ENCODE measurements at regions not wholly inside any gene's neighbourhood (a gene's known extent, or its start where the extent isn't known, plus 50 kb on each side); places are given as distances from the start of the nearest gene placed in this dataset.
A peak's percentile ranks its signal among the peaks of the same experiment; 100 is the strongest.
"Not testable (repeated sequence)": the region's sequence is repeated elsewhere in the genome, so short reads cannot be mapped to it uniquely, and the experiment has no call there.

DNA sequence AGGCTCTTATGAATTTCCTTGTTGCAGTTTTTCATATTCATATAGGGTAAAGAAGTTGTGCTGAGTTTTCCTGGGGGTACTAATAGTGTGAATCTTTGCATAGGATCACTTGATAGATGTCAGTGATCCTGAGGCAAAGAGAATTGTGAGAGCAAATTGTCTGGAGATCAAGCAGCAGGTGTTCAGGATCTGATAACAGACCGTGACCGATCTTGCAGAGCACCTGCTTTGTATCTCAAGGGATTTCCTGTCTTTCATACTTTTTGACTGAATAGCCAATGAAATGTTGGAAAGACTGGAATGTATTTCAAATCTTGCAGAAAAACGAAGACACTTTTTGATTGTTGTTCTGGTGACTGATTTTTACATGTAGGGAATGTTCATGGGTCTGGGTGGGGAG lies 914.5 kb downstream of the STIM2 start:
- DNase-seq: no peak

DNA sequence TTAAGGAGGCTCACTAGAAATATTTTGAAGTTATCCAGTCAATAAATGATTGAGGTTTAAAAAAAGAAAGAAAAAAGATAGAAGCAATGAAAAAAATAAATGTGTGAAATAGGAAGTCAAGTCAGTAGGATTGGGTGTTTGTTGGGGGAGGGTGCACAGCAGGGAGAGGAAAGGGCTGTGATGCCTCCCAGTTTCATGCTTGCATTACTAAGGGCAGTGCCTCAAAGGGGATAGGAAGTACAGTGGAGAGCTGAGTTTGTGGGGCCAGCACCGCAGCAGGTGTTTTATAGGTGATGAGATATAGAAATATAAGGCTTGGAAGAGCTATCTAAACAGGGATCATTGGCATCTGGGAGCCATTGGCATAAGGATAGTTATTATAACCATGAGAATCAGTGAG lies 919.2 kb downstream of the STIM2 start:
- DNase-seq: no peak

DNA sequence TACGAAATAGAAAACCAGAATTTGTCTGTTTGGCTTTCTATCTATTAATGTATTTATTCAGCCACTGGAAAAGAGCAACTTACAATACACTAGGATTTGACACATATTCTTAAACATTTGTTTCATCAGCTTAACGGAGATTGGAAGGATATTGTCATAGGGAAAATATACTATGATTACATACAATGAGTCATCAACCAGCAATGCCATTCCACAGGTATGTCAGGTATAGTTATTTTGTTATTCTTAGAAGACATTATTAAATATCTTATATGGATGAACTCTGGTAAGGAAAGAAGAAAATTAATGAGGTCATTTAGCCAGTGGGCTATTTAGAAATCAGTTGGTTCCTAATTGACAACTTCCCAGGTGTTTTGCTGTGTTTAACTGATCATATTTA lies 926.6 kb downstream of the STIM2 start:
- no peak for DNase-seq

DNA sequence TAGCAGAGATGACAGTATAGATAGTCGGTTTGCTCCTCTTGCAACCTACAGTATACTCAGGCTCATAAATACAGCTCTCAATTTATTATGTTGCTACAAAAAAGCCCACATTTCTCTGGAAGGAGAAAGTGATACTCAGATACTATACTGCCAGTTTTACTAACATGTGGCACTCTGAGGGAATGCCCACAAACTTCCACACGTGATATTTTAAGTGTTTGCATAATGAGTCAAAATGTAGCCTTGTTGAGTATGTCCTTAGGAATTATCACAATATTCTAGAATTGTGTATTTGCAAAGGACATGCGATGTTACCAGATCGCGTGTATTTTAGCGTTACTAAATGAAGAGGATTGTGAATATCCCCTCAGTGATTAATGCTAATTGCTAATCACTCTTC lies 929.1 kb downstream of the STIM2 start:
- DNase-seq: no peak

DNA sequence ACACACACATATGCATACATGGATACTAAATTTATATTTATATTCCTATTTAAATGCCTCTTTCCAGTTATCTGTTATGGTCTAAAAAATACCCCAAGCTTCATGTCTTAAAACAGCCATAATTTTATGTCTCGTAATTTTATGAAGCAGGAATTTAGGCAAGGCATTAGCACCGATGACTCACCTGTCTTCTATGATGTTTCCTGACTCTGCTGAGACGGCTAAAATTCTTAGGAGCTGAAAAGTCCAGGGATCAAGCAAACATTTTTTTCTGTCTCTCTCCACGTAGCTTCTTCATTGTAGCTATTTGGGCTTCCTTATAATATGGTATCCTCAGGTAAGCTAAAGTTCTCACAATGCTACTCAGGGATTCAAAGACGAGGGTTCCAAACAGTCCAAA lies 930.3 kb downstream of the STIM2 start:
- no peak for DNase-seq

DNA sequence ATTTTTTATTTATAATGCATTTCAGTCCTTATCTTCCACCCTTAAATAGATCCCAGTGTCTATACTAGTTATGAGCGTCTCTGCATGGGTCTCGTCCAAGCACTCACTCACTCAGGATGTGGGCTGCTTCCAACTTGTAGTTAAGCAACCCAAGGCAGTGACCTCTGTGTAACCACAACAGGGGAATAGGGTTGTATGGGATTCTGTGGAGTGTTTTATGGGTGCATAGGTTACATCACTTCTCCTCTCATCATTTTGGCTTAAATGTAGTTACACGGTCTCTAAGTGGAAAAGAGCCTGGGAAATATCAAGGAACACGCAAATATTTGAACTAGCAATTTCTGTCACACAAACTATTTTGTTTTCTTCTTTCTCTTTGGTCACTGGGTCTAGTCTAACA lies 931.0 kb downstream of the STIM2 start:
- DNase-seq: no peak

DNA sequence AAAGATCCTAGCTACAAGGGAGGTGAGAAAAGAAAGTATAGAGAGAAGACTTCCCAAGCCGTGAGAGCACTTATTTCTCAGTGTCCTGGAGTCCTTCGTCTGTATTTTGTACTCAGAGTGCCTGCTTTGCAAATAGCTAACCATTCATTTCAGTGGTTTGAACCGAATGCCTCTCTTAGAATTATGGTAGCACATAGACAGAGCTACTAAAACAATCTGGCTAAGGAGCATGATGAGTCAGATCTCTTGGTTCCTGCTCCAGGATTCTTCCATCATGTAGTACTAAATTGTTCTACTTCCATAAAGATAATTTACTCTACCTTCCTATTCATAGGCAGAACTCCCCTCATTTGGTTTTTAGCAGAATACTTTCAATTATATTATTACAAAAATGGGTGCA lies 946.6 kb downstream of the STIM2 start:
- no peak for DNase-seq

DNA sequence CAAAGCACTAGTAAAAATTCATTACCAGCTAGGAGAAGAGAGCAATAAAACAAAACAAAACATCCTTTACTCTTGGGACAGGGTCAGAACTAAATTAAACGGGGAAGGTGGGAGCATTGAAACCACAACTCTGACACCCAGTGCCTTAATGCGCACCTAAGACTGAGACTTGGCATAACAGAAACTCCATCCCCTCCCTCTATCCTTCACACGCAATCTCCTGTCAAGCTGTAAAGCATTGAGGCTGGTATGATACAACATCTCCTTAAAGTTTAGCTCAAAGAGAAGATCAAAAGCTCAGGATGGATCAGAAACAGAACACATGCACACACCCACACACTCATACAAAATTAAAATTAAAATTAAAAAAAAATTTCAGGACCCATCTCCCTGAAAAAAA lies 951.3 kb downstream of the STIM2 start:
- no peak for DNase-seq

DNA sequence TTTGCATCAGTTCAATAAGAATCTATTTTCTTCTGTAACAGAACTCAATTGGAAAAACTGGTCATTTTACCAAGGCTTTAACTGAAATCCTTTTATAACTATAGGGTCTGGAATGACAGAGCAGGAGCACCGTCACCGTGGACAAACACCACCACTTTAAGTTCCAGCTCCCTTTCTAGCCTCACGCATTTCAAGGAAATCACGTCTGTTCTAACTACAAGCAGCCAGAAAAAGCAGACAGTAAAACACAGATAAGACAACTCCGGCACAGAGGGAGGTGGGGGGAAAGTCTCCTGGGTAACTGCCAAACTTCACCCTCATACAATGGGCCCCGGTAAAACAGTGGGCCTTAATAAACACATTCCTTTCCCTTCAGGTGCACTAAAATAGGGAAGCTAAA lies 952.6 kb downstream of the STIM2 start:
- not testable (repeated sequence) for DNase-seq

DNA sequence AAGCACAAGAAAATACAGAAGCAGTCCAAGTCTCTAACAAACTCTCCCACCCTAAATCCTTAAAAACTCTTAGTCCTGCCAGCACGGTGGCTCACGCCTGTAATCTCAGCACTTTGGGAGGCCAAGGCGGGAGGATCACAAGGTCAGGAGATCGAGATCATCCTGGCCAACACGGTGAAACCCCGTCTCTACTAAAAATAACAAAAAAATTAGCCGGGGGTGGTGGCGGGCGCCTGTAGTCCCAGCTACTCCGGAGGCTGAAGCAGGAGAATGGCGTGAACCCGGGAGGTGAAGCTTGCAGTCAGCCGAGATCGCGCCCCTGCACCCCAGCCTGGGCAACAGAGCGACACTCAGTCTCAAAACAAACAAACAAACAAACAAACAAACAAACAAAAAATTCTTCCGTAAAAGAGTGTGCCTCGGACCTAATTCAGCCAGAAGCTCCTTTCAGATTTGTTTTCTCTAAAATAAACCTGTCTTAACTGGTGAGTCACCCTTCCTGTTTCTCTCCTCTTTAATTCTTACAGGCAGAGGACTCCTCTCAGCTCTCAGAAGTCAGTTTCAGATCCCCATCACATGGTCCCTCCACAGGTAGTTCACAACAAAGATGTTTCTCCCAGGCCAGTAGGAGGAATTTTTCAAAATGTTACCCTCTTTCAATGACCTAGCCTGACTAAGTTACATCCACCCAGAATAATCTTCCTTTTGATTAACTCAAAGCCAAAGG lies 953.2 kb downstream of the STIM2 start:
- DNase-seq: not testable (repeated sequence)

DNA sequence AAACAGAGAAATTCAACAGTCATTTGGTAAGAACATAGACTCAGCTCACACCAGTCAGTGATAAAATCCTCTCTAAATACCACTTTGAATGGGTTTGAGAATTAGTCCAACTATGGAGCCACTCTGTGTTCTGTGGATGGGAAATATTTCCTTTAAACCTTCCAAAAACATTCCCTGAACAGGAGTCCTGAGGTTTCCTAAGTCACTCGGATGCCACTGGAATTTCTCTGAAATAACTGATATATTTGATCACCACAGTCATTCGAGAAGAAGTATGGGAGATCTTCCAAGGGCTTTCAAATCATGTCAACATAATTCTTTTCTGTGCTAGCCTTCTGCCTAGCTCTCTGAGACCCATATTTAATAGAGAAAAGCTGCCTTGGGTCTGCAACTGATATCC lies 958.6 kb downstream of the STIM2 start:
- DNase-seq: no peak

DNA sequence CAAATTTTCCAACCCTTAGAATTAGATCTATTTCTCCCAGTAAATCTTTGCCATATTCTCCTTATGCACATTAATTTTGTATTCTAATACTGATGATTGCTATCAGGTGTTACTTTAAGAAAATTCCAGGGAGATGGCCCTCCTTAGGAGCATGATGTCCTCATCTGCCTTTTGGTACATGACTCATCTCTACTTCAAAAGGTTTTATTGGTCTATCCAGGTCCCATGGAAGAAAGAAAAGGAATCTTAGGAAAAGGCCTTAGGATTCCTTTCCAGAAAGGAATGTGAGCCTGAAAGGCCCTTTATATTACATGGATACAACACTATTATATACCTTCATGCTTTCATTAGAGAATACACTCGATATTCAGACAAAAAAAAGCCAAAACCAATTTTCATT lies 968.2 kb downstream of the STIM2 start:
- no peak for DNase-seq

DNA sequence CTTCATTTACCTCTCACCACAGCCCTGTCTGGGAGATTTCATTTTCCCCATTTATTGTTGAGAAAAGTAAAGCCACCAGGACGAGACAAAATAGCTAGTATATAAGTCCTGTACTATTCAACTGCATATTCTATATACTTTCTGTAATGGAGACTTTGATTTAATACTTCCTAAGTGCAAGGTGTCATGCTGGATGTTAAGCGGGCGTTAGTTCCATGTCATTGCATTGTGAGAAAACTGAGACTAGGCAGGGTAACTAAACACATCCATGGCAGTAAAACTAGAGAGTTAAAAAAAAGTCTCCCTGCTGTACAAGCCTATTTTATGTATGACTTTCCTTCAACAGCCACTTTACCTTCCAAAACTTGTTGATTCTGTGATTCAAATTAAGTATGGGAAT lies 969.6 kb downstream of the STIM2 start:
- no peak for DNase-seq

DNA sequence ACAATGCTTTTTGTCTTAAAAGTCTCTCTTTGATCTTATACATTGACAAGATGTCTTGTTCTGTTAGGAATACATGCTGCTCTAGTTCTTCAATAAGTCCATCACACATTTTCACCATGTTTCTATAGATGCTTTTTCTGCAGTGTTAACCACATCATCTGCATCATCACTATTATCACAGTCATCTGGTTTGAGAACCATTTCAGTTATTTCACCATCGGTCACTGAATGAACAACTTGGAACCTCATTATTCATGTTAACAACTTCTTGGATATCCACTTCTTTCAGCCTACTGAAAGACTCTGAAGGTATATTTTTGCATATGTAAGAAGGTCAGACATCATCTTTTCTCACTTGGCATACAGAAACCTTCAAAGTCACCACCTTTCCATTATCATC lies 975.2 kb downstream of the STIM2 start:
- DNase-seq: no peak

DNA sequence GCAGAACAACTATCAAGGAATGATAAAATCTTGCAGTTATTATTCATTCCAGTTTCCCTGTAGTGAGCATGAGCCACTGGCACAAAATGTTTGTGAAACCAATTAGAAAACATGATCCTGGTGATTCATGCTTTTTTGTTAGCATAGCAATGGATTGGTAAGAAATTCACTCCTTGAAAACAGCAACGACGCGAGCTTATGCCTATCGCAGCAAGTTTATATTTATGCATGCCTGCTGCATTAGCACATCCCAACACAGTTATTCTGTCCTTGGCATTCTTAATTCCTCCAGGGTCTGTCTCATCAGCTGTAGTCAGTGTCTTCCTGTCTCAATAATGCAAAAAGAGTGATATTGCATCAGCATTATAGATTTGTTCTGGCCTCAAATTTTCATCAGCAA lies 975.9 kb downstream of the STIM2 start:
- no peak for DNase-seq

DNA sequence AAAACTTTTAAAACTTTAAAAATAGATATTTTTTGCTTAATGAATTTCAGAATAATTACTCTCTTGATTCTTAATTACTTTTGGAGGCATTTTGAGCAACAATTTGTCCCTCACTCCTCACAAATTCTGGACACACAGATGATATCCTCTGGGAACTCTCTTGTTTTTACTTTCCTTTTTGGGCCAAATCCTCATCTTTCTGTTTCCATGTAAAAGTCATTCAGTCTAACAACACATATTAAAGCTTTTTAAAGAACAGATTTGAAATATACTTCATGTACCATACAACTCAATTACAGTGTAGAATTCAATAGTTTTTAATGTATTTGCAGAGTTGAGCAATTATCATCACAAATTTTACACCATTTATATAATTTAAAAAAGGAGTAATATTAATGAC lies 983.1 kb downstream of the STIM2 start:
- no peak for DNase-seq

DNA sequence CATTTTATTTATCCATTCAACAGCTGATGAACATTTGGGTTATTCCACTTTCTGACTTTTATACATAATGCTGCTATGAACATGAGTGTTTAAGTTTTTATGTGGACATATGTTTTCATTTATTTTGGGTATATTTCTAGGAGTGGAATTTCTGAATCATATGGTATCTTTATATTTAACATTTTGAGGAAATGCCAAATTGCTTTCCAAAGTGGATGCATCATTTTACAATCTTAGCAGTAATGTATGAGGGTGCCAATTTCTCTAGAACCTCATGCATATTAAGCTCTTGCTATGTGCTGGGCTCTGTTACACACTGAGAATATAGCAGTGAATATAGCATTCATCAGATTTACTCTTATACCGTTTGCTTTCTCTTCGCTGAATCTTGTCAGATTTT lies 983.7 kb downstream of the STIM2 start:
- DNase-seq: no peak

DNA sequence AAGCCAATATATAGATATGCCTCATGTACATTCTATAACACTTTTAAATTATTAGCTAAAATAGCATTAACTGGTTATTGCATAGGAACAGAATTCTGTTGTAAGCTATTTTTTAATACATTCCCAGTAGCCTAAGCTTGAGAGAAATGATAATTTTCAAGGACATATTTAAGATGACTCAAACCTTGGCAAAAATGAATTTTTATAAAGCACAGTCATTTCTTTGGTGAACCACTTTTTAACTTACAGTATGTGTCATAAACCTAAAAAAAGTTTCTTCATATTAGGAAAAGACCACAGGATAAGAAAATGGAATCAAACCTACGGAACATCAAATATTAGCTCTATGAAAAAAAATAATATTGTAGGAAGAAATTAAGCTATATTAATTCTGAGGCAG lies 986.3 kb downstream of the STIM2 start:
- DNase-seq: no peak

DNA sequence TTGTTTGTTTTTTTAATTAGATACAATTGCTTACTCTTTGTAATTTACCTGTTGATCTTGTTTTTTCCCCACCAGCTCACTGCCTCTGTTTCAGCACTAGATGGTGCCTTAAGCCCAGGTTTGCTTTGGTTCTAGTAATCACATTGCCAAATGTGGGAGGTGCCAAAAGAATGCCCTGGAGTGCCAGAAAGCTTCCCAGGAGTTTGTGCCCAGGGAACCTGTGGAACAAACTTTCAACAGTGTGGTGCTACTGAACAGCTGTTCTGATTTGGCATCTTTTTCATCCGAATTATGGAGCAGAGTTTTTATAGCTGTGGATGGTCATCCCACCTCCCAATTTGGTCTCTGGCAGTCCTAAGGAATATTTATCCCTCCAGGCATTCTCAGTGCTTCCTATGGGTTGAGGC lies 1000.7 kb downstream of the STIM2 start:
- DNase-seq: peak; percentile 9

DNA sequence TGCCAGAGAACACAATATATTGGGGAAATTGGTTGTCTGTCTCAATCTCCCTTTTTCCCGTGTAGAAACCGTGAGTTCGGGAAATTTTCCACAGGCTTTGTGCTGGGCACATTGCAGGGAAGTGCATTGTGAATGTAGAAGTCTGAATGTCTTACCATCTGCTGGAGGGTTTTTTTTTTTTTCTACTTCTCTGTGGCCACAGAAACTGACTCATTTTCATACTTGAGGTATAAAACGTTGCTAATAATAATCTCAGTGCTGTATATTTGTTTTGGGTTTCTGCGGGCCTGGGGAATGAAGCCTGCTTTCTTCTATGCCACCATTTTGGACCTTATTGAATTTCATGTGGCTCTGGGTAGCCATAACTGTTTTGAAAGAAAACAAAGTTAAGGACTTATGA lies 1001.2 kb downstream of the STIM2 start:
- DNase-seq: no peak

DNA sequence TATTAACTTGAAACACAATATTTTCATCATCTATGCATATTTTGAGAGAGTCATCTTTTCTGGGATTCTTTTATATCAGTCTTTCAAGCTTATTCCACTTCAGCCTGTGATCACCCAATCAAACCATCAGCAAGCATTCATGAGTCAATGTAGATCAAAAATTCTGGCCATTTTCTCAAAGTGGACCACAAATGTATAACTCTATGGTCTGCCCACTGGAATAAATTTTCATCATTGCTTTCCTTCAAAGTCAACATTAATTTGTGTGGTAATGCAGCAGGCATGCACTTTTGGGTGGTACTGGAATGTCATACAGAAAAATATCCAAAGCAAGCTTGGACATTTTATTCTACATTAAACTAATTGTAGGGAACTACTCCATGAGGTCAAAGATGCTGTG lies 1013.0 kb downstream of the STIM2 start:
- no peak for DNase-seq

DNA sequence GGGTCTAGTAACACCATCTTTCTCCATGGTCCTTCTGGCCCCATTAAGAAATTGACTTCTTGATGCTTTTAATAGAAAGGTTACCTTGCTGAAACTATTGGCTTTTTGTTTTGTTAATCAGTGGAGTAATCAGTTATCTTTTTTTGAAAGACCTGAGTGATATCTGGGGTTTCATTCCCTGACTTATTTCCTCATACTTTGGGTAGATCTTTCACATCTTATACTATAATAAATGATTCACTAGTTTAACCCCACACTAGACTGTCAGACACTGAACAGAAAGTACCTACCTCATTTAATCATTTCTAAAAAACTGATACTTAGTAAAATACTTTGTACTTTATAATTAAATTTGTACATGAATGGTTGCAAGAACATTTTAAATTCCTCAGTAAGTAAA lies 1021.1 kb downstream of the STIM2 start:
- no peak for DNase-seq

DNA sequence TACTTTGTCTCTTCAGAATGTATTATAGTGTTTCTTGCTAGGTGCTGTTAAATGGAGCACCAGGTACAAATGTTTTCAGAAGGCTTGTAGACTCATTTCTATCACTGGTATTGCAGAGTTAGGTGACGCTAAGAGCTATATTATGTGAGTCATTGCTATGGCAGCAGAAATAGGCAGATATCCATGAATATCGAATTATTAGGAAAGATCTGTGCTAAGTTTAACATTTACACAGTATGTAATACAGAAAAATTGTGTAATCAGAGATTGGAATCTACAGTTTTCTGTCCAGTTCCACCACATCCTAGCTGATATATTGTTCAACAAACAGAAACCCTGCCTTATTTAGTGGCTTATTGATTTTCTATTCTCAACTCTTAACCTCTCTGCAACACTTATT lies 1025.5 kb downstream of the STIM2 start:
- DNase-seq: no peak

DNA sequence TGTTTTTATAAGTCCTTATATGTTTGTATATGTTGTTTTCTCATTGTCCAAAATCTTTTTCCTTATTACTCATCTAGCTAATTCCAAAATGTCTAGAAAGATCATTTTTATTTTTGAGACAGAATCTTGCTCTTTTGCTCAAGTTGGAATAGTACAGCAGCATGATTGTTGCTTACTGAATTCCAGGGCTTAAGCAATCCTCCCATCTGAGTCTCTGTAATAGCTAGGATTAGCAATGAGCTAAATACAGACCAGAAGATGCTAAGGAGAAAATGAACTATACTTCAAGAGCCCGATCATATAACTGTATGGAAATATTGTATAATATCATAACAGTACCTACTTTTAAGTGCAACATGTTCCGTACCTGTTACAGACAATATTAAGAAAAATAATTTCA lies 1027.0 kb downstream of the STIM2 start:
- DNase-seq: no peak

DNA sequence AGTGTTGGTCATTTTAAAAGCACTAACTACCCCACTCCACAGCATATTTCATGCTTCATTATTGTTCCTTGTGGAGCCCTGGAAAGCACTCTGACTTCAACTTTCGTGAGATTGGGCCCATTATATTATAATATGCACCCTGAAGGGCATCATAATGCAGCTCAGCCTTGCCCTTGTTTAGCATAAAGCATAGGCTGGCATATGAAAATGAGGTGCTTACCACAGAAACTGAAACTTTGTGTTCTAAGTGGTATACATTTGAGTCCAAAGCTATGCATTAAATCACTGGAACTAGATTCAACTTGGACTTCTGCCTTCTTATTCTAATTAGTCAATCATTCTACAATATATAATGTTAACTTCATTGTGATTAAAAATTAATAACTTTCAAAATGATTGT lies 1027.9 kb downstream of the STIM2 start:
- DNase-seq: no peak

DNA sequence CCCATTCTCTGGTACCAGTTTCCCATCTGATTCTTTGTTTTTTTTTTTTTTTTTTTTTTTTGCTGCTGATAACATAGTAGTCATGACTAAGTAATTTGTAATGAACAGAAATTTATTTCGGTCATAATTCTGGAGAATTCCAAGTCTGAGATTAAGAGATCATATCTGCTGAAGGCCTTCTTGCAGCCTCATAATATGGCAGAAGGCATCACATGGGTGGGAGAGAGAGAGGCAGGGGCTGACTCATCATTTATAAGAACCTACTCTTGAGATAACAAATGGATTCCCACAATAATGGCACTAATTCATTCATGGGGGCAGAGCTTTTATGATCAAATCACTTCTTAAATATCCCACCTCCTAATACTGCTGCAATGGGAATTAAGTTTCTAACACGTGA lies 1034.3 kb downstream of the STIM2 start:
- DNase-seq: no peak
